ENCODE measurements at regions not wholly inside any gene's neighbourhood (a gene's known extent, or its start where the extent isn't known, plus 50 kb on each side); places are given as distances from the start of the nearest gene placed in this dataset.
"Not testable (repeated sequence)": the region's sequence is repeated elsewhere in the genome, so short reads cannot be mapped to it uniquely, and the experiment has no call there.

DNA sequence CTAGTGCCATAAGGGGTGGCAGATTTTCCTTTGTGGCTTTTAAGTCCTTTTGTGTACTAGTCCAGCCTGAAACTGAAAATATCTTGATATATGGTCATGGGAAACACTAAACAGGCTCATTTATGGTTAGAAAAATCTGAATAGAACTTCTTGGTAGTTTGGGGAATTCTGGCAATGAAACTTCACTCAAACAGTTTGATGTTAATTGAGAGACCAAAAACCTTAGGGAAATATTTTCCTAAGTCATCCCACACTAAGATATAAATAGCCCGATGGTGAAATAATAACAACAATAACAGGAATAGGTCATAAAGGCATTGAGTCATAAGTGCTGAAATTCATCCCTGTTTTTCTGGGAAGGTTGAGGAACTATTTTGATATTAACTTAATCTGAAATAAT lies 146.2 kb upstream of the SMLR1 start:
- Mint-ChIP-seq H3K4me3 (no peak overlapping the region), H3K4me1 (ENCODE audit: low read depth) (peaks cover 18% of the 10 kb centered on the region), H3K27ac (no peak overlapping the region), H3K27me3 (ENCODE audit: insufficient read depth) (peaks cover 5% of the 10 kb centered on the region), H3K36me3 (ENCODE audit: low read depth) (peaks cover 10% of the 10 kb centered on the region), H3K9me3 (peaks cover 34% of the 10 kb centered on the region)
- intact Hi-C loops (cut with micrococcal nuclease), result no loop called here
- DNase-seq (ENCODE audit: low spot score), result no peak

DNA sequence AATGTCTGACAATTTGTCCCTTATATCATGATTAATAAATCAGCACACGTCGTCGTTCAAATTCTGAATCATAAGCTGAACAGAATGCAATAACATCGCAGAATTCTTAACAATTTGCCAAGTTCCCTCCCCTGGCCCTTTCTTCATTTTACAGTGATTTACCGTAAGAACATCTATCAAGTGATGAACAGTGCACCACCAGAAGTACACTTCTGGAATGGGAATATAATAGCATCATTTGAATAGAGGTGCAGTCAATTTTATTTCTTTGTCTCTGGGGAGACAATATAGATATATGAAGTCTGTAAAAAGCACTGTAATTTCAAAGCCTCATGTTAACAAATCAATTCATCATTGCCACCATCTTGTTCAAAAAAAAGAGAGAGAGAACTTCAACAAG lies 145.1 kb upstream of the SMLR1 start:
- H3K4me3 Mint-ChIP-seq, result no peak overlapping the region
- intact Hi-C loops (cut with micrococcal nuclease), result no loop called here
- no peak overlapping the region for H3K27ac Mint-ChIP-seq
- peaks cover 30% of the 10 kb centered on the region for H3K9me3 Mint-ChIP-seq
- H3K36me3 Mint-ChIP-seq (ENCODE audit: low read depth), result peaks cover 7% of the 10 kb centered on the region
- no peak for DNase-seq (ENCODE audit: low spot score)
- H3K27me3 Mint-ChIP-seq (ENCODE audit: insufficient read depth), result peaks cover 5% of the 10 kb centered on the region
- peaks cover 8% of the 10 kb centered on the region for H3K4me1 Mint-ChIP-seq (ENCODE audit: low read depth)

DNA sequence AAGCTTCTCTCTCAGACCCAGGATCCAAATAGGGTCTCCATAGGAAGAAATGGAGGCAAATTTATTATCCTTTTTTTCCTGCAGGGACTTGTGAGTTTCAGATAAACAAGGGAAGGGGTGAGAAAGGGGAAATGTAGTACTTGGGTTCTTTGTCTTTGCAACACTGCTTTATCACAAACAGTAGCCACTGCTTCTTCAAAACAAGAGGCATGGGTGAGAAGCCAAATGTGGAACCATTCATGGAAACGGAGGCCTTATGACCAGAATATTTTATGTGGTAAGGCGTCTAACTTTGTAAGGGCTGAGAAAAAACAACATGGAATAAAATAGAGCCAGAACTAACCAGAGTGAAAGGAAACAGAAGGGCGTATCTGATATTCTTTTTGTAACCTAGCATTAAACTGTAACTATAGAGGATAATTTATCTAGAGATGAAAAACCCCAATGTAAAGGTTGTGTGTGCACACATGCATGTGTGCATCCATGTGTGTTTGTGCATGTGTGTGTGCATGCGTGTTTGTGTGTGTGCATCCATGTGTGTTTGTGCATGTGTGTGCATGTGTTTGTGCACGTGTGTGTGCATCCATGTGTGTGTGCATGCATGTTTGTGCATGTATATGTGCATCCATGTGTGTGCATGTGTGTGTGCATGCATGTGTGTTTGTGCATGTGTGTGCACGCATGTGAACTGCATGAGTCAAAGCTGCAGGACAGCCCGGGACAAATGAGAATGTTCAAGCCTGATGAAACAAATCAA lies 143.3 kb upstream of the SMLR1 start:
- peaks cover 13% of the 10 kb centered on the region for H3K9me3 Mint-ChIP-seq
- no peak overlapping the region for H3K4me3 Mint-ChIP-seq
- H3K36me3 Mint-ChIP-seq (ENCODE audit: low read depth), result peaks cover 2% of the 10 kb centered on the region
- no peaks in the 10 kb centered on the region for H3K4me1 Mint-ChIP-seq (ENCODE audit: low read depth)
- peaks cover 5% of the 10 kb centered on the region for H3K27me3 Mint-ChIP-seq (ENCODE audit: insufficient read depth)
- no peak overlapping the region for H3K27ac Mint-ChIP-seq
- intact Hi-C loops (cut with micrococcal nuclease), result no loop called here
- DNase-seq (ENCODE audit: low spot score), result no peak

DNA sequence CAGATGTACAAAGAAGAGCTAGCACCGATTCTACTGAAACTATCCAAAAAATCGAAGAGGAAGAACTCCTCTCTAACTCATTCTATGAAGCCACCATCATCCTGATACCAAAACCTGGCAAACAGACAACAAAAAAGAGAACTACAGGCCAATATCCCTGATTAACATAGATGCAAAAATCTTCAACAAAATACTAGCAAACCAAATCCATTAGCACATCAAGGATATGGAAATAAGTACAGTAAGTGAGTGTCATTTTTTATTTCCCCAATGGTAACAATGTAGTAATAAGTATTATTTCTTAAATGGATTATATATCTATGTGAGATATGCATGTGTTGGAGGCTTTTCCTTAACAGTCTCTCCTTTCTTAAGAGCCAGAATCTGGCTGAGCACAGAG lies 134.5 kb upstream of the SMLR1 start:
- peaks cover 13% of the 10 kb centered on the region for H3K9me3 Mint-ChIP-seq
- peaks cover 32% of the 10 kb centered on the region for H3K4me1 Mint-ChIP-seq (ENCODE audit: low read depth)
- intact Hi-C loops (cut with micrococcal nuclease), result no loop called here
- no peak overlapping the region for H3K27ac Mint-ChIP-seq
- no peak overlapping the region for H3K4me3 Mint-ChIP-seq
- H3K27me3 Mint-ChIP-seq (ENCODE audit: insufficient read depth), result peaks cover 2% of the 10 kb centered on the region
- peaks cover 18% of the 10 kb centered on the region for H3K36me3 Mint-ChIP-seq (ENCODE audit: low read depth)
- no peak for DNase-seq (ENCODE audit: low spot score)

DNA sequence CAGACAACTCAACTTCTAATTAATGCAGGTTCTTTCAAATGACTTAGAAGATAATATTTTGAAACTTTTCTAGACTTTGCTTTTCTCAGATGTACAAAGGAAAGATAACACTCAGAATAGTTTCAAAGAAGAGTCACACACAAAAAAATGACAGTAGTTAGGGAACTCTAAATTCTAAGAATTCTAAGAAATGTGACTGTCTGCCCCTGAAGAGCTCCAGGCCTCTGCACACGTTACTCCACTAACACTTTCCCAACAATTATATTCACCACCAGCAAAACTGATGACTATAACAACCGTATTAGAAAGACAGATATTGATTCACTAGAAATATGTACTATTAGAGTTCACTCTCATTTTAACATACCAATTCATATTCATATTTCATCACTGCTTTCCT lies 133.3 kb upstream of the SMLR1 start:
- peaks cover 39% of the 10 kb centered on the region for H3K4me1 Mint-ChIP-seq (ENCODE audit: low read depth)
- no peak for DNase-seq (ENCODE audit: low spot score)
- peaks cover 18% of the 10 kb centered on the region for H3K36me3 Mint-ChIP-seq (ENCODE audit: low read depth)
- H3K9me3 Mint-ChIP-seq, result peaks cover 13% of the 10 kb centered on the region
- H3K27ac Mint-ChIP-seq, result no peak overlapping the region
- intact Hi-C loops (cut with micrococcal nuclease), result no loop called here
- no peak overlapping the region for H3K4me3 Mint-ChIP-seq
- H3K27me3 Mint-ChIP-seq (ENCODE audit: insufficient read depth), result peaks cover 2% of the 10 kb centered on the region

DNA sequence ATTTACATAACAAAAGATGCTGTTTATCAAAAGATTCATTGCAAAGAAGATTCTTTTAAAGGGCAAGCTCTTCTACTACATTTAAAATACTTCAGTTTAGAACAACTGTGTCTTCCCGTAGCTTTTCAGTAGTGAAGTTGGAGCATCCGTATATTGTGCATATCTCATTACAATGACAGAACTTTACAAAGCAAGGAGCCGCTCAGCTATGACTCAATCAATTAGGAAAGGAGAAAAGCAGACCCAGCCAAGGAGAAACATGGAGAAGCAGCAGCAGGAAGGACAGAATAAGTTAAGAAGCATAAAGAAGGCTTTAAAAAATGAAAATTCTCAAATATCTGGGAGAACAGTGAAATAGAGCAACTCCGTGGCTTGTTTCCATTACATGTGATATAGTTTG lies 132.6 kb upstream of the SMLR1 start:
- H3K9me3 Mint-ChIP-seq, result peaks cover 13% of the 10 kb centered on the region
- intact Hi-C loops (cut with micrococcal nuclease), result loop anchor here (5.0 kb wide), 2 partner anchors 67 to 117 kb away; no protein-coding TSS in a partner anchor
- no peak overlapping the region for H3K27ac Mint-ChIP-seq
- peaks cover 18% of the 10 kb centered on the region for H3K36me3 Mint-ChIP-seq (ENCODE audit: low read depth)
- peaks cover 39% of the 10 kb centered on the region for H3K4me1 Mint-ChIP-seq (ENCODE audit: low read depth)
- DNase-seq (ENCODE audit: low spot score), result no peak
- H3K4me3 Mint-ChIP-seq, result no peak overlapping the region
- H3K27me3 Mint-ChIP-seq (ENCODE audit: insufficient read depth), result peaks cover 2% of the 10 kb centered on the region

DNA sequence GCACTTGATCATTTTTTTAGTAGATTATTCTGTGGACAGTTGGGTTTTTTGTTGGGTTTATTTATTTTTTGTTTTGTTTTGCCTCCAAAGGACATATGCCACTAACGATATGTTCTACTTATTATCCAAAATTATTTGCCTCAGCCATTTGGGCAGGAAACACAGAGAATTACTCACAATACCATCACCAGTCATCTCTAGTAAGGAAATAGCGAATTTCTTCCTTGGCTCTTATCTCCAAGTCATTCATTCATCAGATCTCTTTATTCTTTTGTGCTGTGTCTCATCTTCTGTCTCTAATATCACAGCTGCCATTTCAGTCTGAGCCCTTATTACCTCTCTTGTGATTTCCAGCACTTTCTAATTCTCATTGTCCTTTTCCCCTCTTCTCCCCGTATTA lies 130.4 kb upstream of the SMLR1 start:
- Mint-ChIP-seq H3K27me3 (ENCODE audit: insufficient read depth) (peaks cover 2% of the 10 kb centered on the region), H3K4me1 (ENCODE audit: low read depth) (peaks cover 39% of the 10 kb centered on the region), H3K36me3 (ENCODE audit: low read depth) (peaks cover 20% of the 10 kb centered on the region), H3K9me3 (peaks cover 13% of the 10 kb centered on the region), H3K4me3 (no peak overlapping the region), H3K27ac (no peak overlapping the region)
- intact Hi-C loops (cut with micrococcal nuclease), result loop anchor here (5.0 kb wide), 2 partner anchors 70 to 120 kb away; no protein-coding TSS in a partner anchor
- DNase-seq (ENCODE audit: low spot score), result no peak

DNA sequence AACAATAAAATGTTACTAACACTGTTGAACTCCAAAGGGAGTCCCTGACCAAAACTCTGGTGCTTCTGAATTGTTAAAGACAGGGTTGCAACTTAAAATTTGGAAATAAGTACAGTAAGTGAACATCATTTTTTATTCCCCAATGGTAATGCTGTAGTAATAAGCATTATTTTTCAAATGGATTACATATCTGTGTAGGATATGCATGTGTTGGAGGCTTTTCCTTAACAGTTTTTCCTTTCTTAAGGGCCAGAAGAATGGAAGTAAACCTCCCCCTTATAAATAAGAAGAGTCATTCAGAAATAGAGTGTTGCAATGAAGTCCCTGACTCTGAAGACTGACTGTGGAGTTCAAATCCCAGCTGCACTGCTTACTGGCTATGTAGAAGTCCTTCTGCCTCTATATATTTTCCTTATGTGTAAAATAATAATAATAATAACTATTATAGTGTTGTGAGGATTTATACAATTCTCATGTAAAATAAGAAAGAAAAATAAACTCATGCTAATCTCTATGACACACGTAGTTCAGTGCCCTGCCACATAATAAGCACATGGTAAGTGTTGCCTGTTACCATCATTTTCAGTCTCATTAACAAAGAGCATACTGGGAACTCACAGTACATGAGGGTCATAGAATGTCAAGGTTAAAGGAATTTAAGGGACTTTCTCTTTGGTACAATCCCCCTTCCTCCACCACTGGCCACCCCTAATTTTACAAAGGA lies 129.8 kb upstream of the SMLR1 start:
- H3K36me3 Mint-ChIP-seq (ENCODE audit: low read depth), result peaks cover 20% of the 10 kb centered on the region
- H3K9me3 Mint-ChIP-seq, result peaks cover 8% of the 10 kb centered on the region
- H3K27ac Mint-ChIP-seq, result peak overlapping the region; percentile 48
- peaks cover 39% of the 10 kb centered on the region for H3K4me1 Mint-ChIP-seq (ENCODE audit: low read depth)
- intact Hi-C loops (cut with micrococcal nuclease), result loop anchor here (5.0 kb wide), 2 partner anchors 70 to 120 kb away; no protein-coding TSS in a partner anchor
- DNase-seq (ENCODE audit: low spot score), result no peak
- peaks cover 2% of the 10 kb centered on the region for H3K27me3 Mint-ChIP-seq (ENCODE audit: insufficient read depth)
- H3K4me3 Mint-ChIP-seq, result no peak overlapping the region

DNA sequence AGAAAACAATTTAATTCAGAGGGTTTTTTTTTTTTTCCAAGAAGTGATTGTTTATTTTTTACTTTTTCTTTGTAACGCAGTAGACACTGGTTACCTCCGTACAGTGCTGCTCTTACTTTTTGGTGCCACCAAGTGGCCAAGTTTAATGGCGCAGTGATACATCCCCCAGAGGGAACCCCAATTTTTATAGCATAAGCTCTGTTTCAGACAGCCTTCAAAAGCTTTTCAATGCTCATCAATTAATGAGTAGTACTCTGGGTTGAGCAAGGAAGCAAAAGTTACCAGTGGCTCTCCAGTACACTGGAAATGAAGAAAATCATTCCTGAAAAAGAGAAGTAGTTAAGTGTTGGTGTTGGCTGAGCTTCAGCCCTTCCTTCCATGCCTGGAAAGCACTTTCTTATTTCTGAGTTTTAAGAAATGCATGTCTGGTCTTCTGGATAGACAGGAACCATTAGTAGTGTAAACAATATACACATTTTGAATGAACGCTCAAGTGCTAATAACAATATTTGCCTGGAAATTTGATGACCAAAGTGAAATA lies 129.1 kb upstream of the SMLR1 start:
- peaks cover 13% of the 10 kb centered on the region for H3K9me3 Mint-ChIP-seq
- no peak overlapping the region for H3K4me3 Mint-ChIP-seq
- H3K27ac Mint-ChIP-seq, result peak overlapping the region; percentile 48
- intact Hi-C loops (cut with micrococcal nuclease), result loop anchor here (1.0 to 5.0 kb wide), 8 partner anchors 71 to 475 kb away; no protein-coding TSS in a partner anchor
- peaks cover 21% of the 10 kb centered on the region for H3K36me3 Mint-ChIP-seq (ENCODE audit: low read depth)
- DNase-seq (ENCODE audit: low spot score), result peak; percentile 50
- peaks cover 6% of the 10 kb centered on the region for H3K27me3 Mint-ChIP-seq (ENCODE audit: insufficient read depth)
- peaks cover 39% of the 10 kb centered on the region for H3K4me1 Mint-ChIP-seq (ENCODE audit: low read depth)

DNA sequence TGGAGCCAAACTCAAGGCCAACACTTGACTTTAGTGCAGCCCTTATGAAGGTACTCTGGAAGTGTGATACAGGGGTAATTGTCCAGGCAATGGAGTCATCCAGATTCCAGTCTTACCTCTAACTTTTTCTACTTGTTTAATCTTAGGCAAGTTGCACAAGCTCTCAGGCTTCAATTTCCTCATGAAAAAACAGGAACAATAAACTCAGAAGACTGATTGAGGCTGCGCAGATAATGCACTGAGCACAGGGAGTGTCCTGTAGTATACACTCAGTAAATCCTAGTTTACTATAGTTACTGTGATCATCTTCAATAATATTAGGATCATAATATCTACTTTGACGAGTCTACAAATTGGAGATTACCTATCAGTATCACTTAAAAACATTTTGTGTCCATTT lies 127.5 kb upstream of the SMLR1 start:
- DNase-seq (ENCODE audit: low spot score), result no peak
- Mint-ChIP-seq H3K36me3 (ENCODE audit: low read depth) (peaks cover 17% of the 10 kb centered on the region), H3K27me3 (ENCODE audit: insufficient read depth) (peaks cover 13% of the 10 kb centered on the region), H3K4me1 (ENCODE audit: low read depth) (peaks cover 29% of the 10 kb centered on the region), H3K9me3 (peaks cover 23% of the 10 kb centered on the region), H3K4me3 (no peak overlapping the region), H3K27ac (no peak overlapping the region)
- intact Hi-C loops (cut with micrococcal nuclease), result loop anchor here (2.0 to 5.0 kb wide), 4 partner anchors 72 to 183 kb away; no protein-coding TSS in a partner anchor

DNA sequence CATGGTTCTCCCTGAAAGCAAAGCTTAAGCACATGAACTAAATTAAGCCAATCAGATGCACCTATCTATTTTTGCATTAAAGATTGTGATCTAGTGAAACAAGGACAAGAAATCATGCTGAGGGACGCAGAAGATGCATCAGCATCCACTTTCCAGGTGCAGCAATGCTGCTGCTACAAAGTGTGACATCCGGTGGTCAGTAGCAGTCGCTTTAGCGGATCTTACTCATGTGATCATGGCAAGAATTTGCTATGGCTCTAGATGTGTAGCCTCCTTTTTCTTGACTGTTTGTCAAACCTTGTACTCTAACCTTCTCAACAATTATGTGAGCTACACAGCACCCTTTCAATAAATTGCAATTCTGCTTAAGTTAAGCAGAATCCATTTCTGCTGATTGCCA lies 126.8 kb upstream of the SMLR1 start:
- Mint-ChIP-seq H3K4me1 (ENCODE audit: low read depth) (peaks cover 24% of the 10 kb centered on the region), H3K27ac (no peak overlapping the region), H3K4me3 (no peak overlapping the region), H3K27me3 (ENCODE audit: insufficient read depth) (peaks cover 15% of the 10 kb centered on the region), H3K36me3 (ENCODE audit: low read depth) (peaks cover 18% of the 10 kb centered on the region), H3K9me3 (peaks cover 27% of the 10 kb centered on the region)
- no peak for DNase-seq (ENCODE audit: low spot score)
- intact Hi-C loops (cut with micrococcal nuclease), result no loop called here

DNA sequence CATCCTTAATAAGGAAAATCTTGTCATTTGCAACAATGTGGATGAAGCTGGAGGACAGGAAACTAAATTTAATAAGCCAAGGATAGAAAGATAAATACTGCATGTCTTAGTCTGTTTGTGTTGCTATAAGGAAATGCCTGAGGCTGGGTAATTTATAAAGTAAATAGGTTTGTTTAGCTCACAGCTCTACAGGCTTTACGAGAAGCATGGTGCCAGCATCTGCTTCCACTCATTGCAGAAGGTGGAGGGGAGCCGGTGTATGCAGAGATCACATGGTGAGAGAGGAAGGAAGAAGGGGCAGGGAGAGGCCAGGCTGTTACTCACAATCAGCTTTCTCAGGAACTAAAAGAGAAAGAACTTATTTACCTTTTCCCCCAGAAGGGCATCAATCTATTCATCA lies 118.9 kb upstream of the SMLR1 start:
- no peak for DNase-seq (ENCODE audit: low spot score)
- intact Hi-C loops (cut with micrococcal nuclease), result no loop called here
- Mint-ChIP-seq H3K4me1 (ENCODE audit: low read depth) (peaks cover 12% of the 10 kb centered on the region), H3K36me3 (ENCODE audit: low read depth) (peaks cover 5% of the 10 kb centered on the region), H3K27me3 (ENCODE audit: insufficient read depth) (peaks cover 13% of the 10 kb centered on the region), H3K27ac (no peak overlapping the region), H3K9me3 (peaks cover 23% of the 10 kb centered on the region), H3K4me3 (no peak overlapping the region)

DNA sequence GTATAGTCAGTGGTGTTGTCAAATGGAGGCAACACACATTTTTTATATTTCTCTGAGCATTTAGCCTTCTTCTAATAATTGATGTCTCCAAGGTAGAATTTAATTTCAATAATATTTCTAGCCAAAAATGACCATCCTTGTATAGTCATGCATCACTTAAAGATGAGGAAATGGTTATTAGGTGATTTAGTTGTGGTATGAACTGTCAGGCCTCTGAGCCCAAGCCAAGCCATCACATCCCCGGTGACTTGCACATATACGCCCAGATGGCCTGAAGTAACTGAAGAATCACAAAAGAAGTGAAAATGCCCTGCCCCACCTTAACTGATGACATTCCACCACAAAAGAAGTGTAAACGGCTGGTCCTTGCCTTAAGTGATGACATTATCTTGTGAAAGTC lies 115.6 kb upstream of the SMLR1 start:
- H3K36me3 Mint-ChIP-seq (ENCODE audit: low read depth); intact Hi-C loops (cut with micrococcal nuclease); H3K4me3 Mint-ChIP-seq; DNase-seq (ENCODE audit: low spot score); H3K27me3 Mint-ChIP-seq (ENCODE audit: insufficient read depth); H3K9me3 Mint-ChIP-seq; H3K27ac Mint-ChIP-seq: not testable (repeated sequence)
- peaks cover 12% of the 10 kb centered on the region for H3K4me1 Mint-ChIP-seq (ENCODE audit: low read depth)

Measured in activated T-helper 1 cell treated with anti-CD3 and anti-CD28 coated beads, Interleukin-12 subunit alpha, Interleukin-12 subunit beta, Interleukin-2, Interleukin-4 antibody, amounts not matched to agents 30 ng/mL and 10 ng/mL and 1 ng/mL, durations not matched to agents 14 hours and 24 hours and 36 hours (primary cell).